GM12873 (cell line): ENCODE measurements at regions not wholly inside any gene's neighbourhood (a gene's known extent, or its start where the extent isn't known, plus 50 kb on each side); places are given as distances from the start of the nearest gene placed in this dataset.

Experiments used
- TF ChIP-seq, protein P1 (sequence below): IDR thresholded peaks from 2 replicates; pipeline ENCODE4 v1.5.1; 2012; ENCODE audit warnings: low read depth, mild to moderate bottlenecking, moderate library complexity, low read length, control low read depth; ENCODE audit not compliant: insufficient read depth; ENCODE audit errors: missing control alignments

DNA sequence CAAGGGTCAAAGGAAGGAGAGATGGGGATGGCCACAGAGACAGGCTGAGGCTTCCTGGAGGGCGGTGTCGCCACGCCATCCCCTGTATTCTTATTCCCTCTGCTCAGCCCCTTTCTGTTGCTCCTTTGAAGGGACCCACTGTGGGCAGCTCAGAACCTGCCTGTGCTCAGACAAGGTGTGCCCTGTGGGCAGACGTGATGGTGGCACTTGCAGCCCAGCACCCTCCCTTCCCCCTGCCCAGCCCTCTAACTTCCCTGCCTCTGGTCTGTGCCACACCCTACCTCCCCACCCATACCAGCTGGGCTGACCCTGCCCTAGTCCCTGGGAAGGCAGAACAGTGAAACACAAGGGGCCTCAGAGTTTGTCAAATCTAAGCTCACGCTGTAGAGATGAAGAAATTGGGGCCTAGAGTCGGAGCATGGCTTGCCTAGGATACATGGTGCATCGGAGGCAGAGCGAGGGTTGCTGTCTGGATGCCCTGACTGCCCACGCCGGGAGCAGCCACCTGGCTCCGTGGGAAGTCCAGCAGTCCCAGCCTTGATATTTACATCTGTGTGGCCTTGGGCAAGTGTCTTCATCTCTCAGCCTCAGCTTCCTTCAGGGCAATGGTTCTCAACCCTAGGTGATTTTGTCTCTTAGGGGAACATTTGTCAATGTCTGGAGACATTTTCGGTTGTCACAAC is 68.6 kb upstream of the RUNX3 start:
- TF ChIP-seq, protein P1, sequence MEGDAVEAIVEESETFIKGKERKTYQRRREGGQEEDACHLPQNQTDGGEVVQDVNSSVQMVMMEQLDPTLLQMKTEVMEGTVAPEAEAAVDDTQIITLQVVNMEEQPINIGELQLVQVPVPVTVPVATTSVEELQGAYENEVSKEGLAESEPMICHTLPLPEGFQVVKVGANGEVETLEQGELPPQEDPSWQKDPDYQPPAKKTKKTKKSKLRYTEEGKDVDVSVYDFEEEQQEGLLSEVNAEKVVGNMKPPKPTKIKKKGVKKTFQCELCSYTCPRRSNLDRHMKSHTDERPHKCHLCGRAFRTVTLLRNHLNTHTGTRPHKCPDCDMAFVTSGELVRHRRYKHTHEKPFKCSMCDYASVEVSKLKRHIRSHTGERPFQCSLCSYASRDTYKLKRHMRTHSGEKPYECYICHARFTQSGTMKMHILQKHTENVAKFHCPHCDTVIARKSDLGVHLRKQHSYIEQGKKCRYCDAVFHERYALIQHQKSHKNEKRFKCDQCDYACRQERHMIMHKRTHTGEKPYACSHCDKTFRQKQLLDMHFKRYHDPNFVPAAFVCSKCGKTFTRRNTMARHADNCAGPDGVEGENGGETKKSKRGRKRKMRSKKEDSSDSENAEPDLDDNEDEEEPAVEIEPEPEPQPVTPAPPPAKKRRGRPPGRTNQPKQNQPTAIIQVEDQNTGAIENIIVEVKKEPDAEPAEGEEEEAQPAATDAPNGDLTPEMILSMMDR: no peak

DNA sequence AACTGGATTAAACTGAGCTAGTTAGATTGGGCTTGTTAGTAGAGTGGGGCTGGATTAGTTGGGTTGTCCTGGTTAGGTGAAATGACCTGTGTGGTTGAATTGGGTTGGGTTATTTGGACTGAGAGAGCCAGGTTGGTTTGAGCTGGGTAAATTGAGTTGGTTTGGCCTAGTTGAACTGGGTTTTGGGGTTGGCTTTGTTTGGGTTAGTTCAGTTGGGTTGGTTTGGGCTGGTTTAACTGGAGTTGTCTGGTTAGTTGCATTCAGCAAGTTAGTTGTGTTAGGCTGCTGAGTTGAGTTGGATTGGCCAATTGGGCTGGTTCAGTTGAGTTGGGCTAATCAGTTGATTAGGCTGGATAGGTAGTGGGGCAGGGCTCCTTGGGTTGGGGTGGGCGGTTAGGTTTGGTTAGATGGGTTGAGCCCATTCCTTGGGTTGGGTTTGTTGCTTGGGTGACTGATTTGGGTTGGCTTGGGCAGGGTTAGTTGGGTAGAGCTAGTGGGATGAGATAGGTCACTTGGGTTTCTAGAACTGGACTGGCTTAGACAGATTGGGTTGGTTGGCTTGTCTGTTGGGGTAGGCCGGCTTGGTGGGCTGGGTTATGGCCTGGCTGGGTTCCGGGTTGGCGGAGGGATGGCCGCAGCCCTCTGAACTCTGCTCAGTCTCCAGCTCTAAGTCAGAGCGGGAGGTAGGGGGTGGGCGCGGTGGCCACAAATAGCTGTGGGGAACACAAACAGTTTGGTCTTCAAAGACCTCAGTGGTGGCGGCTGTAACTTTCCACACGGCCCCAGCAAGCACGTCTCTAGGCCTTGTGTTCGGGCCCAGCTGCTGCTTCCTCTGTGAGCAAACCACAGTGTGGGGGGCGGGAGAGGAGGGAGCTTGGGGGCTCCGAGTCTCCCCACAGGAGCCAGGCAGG is 67.2 kb upstream of the RUNX3 start:
- TF ChIP-seq, protein P1: no peak

DNA sequence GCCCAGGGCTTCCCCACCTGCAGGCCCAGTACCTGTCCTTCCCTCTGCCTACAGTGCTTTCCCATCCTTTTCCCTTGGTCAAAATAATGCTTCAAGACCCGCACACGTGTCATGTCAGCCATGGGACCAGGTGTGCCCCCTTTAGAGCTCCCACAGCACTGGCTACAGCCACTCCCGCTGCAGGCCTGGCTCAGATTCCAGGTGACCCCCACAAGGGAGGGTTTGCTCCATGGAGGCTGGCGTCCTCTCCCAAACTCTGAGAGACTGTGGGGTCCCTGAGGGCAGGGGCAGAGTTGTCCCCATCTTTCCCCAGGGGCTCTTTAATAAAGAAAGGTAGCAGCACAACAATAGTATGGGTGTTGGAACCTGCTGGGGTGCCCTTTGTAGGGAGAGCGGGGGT is 66.4 kb upstream of the RUNX3 start:
- TF ChIP-seq, protein P1: no peak

DNA sequence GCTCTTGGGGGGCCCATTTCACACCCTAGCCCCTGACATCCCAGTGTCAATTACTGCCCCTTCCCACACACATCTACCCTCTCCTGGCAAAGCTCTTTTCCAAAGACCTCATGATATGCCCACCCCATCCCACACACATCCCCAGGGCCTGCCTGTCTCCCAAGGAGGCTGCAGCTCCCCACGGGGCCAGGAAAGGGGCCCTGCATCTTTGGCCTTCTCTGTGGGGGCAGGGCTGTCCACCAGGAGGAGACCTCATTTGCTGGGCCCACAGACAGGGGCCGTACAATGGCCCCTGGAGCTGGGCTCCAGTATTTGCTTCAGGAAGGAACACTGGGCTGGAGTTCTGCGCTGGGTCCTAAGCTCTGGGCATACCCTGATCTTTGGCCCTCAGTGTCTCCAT is 65.6 kb upstream of the RUNX3 start:
- TF ChIP-seq, protein P1: no peak

DNA sequence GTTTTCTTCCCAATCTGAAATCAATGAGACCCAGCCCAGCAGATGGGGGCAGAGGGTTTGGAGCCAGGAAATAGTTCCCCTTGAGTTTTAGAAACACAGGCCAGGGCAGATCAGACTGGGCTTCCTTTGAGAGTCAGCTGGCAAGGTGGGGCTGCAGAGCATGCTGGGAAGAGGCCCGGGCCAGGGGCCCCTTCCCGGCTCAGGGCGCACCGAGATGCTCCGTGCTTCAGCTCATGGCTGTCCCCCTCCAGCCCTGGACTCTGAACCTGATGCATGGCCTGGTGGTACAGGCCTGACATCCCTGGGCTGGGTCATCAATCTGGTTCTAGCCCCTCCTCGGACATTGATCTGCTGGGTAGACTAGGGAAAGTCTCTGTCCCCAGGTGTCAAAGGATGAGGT is 65.1 kb upstream of the RUNX3 start:
- TF ChIP-seq, protein P1: no peak

DNA sequence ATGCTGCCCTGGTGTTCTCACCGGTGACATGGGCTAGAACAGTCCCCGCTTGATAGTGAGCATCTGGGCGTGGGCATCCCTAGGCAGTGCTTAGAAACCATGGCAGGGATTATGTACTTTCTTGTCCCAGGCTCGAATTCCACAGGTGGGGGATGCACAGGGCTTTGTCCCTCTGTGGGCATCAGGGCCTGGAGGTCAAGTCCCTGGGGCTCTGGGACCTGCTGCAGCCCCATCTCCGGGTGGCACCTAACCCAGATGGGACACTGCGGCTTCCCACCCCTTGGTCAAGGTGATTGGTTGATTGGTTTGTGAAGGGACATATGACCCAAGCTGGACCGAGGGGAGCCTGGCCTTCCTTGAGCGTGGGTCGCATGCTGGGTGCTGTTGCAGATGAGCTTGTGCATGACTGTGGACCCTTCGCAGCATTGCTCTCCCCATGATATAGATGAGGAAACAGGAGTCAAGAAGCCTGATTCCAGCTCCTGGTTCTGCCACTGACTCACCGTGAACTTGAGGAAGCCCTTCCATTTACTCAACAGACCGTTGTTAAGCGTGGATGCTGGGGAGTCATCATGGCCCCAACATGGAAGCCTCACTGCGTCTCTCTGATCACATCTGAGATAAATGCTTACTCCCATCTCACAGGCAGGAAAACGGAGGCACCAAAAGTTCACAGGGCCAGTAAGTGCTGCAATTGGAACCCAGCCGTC is 64.0 kb upstream of the RUNX3 start:
- TF ChIP-seq, protein P1: no peak

DNA sequence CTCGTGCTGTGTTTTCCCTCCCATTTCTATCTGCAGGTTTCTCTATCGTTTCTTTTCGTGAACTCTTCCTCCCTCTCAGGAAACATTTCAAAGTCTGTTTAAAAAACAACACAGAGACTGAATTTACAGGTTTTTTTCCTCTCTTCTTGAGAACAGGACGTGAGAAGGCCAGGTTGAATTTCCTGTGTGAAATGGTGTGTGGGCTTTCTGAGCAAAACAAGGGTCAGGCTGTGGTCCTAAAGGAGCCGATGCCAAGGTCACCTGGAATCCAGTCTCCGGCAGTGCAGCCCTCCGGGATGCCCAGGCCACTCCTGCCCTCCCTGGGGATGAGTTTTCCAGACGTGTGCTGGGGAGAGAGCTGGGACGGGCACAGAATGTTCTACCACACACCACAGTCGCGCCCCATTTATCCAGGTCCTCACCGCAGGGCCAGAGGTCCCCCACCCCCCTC is 62.7 kb upstream of the RUNX3 start:
- TF ChIP-seq, protein P1: no peak
